Osteoblast (primary cell): ENCODE measurements at regions not wholly inside any gene's neighbourhood (a gene's known extent, or its start where the extent isn't known, plus 50 kb on each side); places are given as distances from the start of the nearest gene placed in this dataset.

Experiments
- DNase-seq: peaks from one replicate; pipeline ENCODE4 v3.0.0; 2011; ENCODE audit warnings: low spot score, mixed read lengths; ENCODE audit not compliant: insufficient read length; ENCODE audit errors: missing footprints
- H2AFZ ChIP-seq: 2 replicates; pipeline ENCODE4 v1.6.0; 2011; ENCODE audit warnings: mild to moderate bottlenecking, low read length
- H3K27ac ChIP-seq: 2 replicates; pipeline ENCODE4 v1.5.1; 2011; ENCODE audit warnings: mild to moderate bottlenecking, low read depth, low read length, moderate library complexity
- H3K27me3 ChIP-seq: 2 replicates; pipeline ENCODE4 v1.6.0; 2012; ENCODE audit warnings: mild to moderate bottlenecking, control low read depth, inconsistent platforms, low read length, moderate library complexity; ENCODE audit not compliant: insufficient read depth
- H3K36me3 ChIP-seq: 2 replicates; pipeline ENCODE4 v1.5.1; 2011; ENCODE audit warnings: mild to moderate bottlenecking, low read length, control low read depth, moderate library complexity; ENCODE audit not compliant: insufficient read depth
- H3K4me1 ChIP-seq: 2 replicates; pipeline ENCODE4 v1.5.1; 2011; ENCODE audit warnings: mild to moderate bottlenecking, low read length, control low read depth, moderate library complexity; ENCODE audit not compliant: insufficient read depth
- H3K4me2 ChIP-seq: 2 replicates; pipeline ENCODE4 v1.6.0; 2011; ENCODE audit warnings: mild to moderate bottlenecking, low read length; ENCODE audit not compliant: insufficient read depth
- H3K4me3 ChIP-seq: fragments of 200-600 bp; sonication (generic); 3 replicates; pipeline ENCODE4 v1.5.1; 2012; ENCODE audit warnings: mild to moderate bottlenecking, low read length, inconsistent platforms; ENCODE audit not compliant: insufficient read depth
- H3K79me2 ChIP-seq: 2 replicates; pipeline ENCODE4 v1.6.0; 2012; ENCODE audit warnings: mild to moderate bottlenecking, low read length, control low read depth, inconsistent platforms; ENCODE audit not compliant: insufficient read depth
- H3K9me3 ChIP-seq: 2 replicates; pipeline ENCODE4 v1.5.1; 2011; ENCODE audit warnings: low read depth, low read length, control low read depth
- H4K20me1 ChIP-seq: 2 replicates; pipeline ENCODE4 v1.6.0; 2012; ENCODE audit warnings: mild to moderate bottlenecking, low read length, control low read depth; ENCODE audit not compliant: insufficient read depth
- CTCF ChIP-seq: IDR thresholded peaks from 2 replicates; pipeline ENCODE4 v1.5.1; 2011; ENCODE audit warnings: mild to moderate bottlenecking, low read depth, low read length, moderate library complexity; ENCODE audit errors: extremely low read depth

- H3K4me1 ChIP-seq, result no peaks in the 10 kb centered on the region
- no peak for TF ChIP-seq CTCF
- H3K27ac ChIP-seq, result no peak overlapping the region
- H3K27me3 ChIP-seq, result no peaks in the 10 kb centered on the region
- peaks cover 5% of the 10 kb centered on the region for H3K9me3 ChIP-seq
- no peak for DNase-seq
- H2AFZ ChIP-seq, result no peak overlapping the region
- no peaks in the 10 kb centered on the region for H4K20me1 ChIP-seq
- no peaks in the 10 kb centered on the region for H3K79me2 ChIP-seq
- H3K4me2 ChIP-seq, result no peak overlapping the region
- no peak overlapping the region for H3K4me3 ChIP-seq
- H3K36me3 ChIP-seq, result no peaks in the 10 kb centered on the region
Observed at GRCh38 chr18:40036861-40037260, 1918.2 kb upstream of the PIK3C3 start.

GRCh38 chr18:40035966-40036365, 1919.1 kb upstream of the PIK3C3 start:
- Histone ChIP-seq H3K79me2 (no peaks in the 10 kb centered on the region), H4K20me1 (no peaks in the 10 kb centered on the region), H3K27me3 (no peaks in the 10 kb centered on the region), H3K4me2 (no peak overlapping the region), H2AFZ (no peak overlapping the region), H3K4me1 (no peaks in the 10 kb centered on the region), H3K4me3 (no peak overlapping the region), H3K9me3 (peaks cover 5% of the 10 kb centered on the region), H3K36me3 (no peaks in the 10 kb centered on the region), H3K27ac (no peak overlapping the region)
- no peak for DNase-seq
- TF ChIP-seq CTCF, result no peak

- Histone ChIP-seq H4K20me1 (no peaks in the 10 kb centered on the region), H3K79me2 (no peaks in the 10 kb centered on the region), H3K36me3 (no peaks in the 10 kb centered on the region), H3K27me3 (no peaks in the 10 kb centered on the region), H3K4me1 (no peaks in the 10 kb centered on the region), H3K9me3 (peaks cover 3% of the 10 kb centered on the region), H3K4me2 (no peak overlapping the region), H3K27ac (no peak overlapping the region), H2AFZ (no peak overlapping the region), H3K4me3 (no peak overlapping the region)
- TF ChIP-seq CTCF, result no peak
- DNase-seq, result no peak
Observed at GRCh38 chr18:40032076-40032475, 1923.0 kb upstream of the PIK3C3 start.

GRCh38 chr18:40031435-40031834, 1923.6 kb upstream of the PIK3C3 start:
- Histone ChIP-seq H3K4me1 (no peaks in the 10 kb centered on the region), H3K27ac (no peak overlapping the region), H3K9me3 (peaks cover 3% of the 10 kb centered on the region), H4K20me1 (no peaks in the 10 kb centered on the region), H3K4me3 (no peak overlapping the region), H3K4me2 (no peak overlapping the region), H3K27me3 (no peaks in the 10 kb centered on the region), H3K79me2 (no peaks in the 10 kb centered on the region), H2AFZ (no peak overlapping the region), H3K36me3 (no peaks in the 10 kb centered on the region)
- no peak for TF ChIP-seq CTCF
- no peak for DNase-seq
